Cardiac fibroblast (primary cell): ENCODE measurements at regions not wholly inside any gene's neighbourhood (a gene's known extent, or its start where the extent isn't known, plus 50 kb on each side); places are given as distances from the start of the nearest gene placed in this dataset.

Source experiments
- DNase-seq, 2 donors: peaks; one replicate each; pipeline versions ENCODE4 v3.0.0 to v3.0.0-alpha.2; 2010; ENCODE audit warnings: low read depth in 2 of 2
- H3K4me3 ChIP-seq, 2 donors: replicated peaks in 1 of 2; 1 replicate in 1 of 2; 2 replicates in 1 of 2; pipeline ENCODE4 v1.5.1; 2011; ENCODE audit warnings: low read depth in 2 of 2, low read length in 2 of 2, mild to moderate bottlenecking in 2 of 2, moderate library complexity in 1 of 2
- CTCF ChIP-seq: IDR thresholded peaks from one replicate; pipeline ENCODE4 v1.5.1; 2011; ENCODE audit warnings: low read depth, mild to moderate bottlenecking, low read length, inconsistent platforms

DNA sequence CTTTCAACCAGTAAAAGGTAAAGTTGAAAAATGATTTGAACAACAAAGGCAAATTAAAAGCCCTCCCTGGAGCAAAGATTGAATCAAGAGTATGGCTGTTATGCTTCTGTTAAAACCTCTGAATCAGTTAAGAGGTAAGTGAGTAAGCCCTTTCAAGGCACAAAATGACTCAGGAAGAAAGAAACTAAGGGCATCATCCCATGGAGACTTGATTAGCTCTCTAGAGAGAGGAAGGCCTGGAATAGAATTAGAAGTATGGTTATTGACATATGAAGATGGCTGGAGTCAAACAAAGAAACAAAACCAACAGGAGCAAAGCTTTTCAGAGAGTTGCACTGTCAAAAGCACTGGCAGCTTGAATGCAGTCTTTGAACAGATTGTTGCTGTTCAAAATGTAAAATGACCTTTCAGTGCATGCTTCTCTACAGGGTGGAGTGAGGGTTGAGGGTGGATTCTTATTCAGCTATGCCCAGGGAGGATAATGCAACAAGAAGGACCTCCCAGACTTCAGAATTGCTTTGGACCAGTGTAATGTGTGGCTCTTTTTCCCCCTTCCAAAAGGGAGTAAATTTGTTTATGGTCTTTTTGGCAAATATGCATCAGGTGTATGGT is 365.5 kb downstream of the GBA3 start:
- DNase-seq, result no peak
- no peak for TF ChIP-seq CTCF
- H3K4me3 ChIP-seq, result no peak overlapping the region

DNA sequence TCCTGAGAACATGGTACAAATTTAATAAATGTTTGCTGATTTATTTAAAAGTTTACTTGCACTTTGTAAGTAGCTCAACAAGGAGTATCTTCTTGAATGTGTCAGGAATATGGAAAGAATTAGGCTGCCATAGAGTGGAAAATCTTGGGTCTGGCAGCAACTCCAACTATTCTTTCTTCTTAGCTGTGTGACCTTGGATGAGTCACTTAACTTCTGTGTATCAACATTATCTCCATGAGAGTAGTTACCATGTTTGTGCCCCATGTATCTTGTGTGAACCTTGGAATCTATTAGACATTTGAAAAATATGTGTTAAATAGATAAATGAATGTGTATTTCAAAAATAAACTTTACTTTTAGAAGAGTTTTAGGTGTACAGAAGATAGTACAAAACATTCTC is 348.8 kb downstream of the GBA3 start:
- TF ChIP-seq CTCF, result no peak
- DNase-seq, result no peak
- no peak overlapping the region for H3K4me3 ChIP-seq

GRCh38 chr4:23040539-23040938 is 347.8 kb downstream of the GBA3 start:
- TF ChIP-seq CTCF, result no peak
- DNase-seq, result no peak
- H3K4me3 ChIP-seq, result no peak overlapping the region

DNA sequence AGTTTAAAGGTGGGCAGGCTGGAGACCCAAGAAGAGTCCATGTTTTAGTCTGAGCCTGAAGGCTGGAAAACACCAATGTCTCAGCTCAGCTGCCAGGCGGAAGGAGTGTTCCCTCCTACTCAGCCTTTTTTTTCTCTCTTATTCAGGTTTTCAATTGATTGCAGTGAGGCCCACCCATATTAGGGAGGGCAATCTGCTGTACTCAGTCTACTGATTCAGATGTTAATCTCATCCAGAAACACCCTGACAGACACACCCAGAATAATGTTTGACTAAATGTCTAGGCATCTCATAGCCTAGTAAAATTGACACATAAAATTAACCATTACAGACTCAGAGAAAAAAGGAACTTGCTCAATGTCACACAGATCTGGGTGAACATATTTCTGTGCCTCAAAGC is 347.1 kb downstream of the GBA3 start:
- DNase-seq, result no peak
- no peak overlapping the region for H3K4me3 ChIP-seq
- no peak for TF ChIP-seq CTCF

GRCh38 chr4:23038626-23039491 is 346.1 kb downstream of the GBA3 start:
- DNase-seq, result no peak
- TF ChIP-seq CTCF, result no peak
- H3K4me3 ChIP-seq, result no peak overlapping the region

- no peak for DNase-seq
- no peak overlapping the region for H3K4me3 ChIP-seq
- TF ChIP-seq CTCF, result no peak
Measured at GRCh38 chr4:23036921-23037495, 344.3 kb downstream of the GBA3 start.
